HG03159 (cell line): ENCODE measurements at regions not wholly inside any gene's neighbourhood (a gene's known extent, or its start where the extent isn't known, plus 50 kb on each side); places are given as distances from the start of the nearest gene placed in this dataset.
"Not testable (repeated sequence)": the region's sequence is repeated elsewhere in the genome, so short reads cannot be mapped to it uniquely, and the experiment has no call there.

Source experiments
- ATAC-seq: cut with Tn5 transposase; IDR thresholded peaks from one replicate; pipeline ENCODE4 v1.9.1; 2021; ENCODE audit warnings: mild to moderate bottlenecking, moderate library complexity; ENCODE audit not compliant: unreplicated experiment

- ATAC-seq = no peak
Measured at GRCh38 chr10:31123946-31124345, 92.3 kb upstream of the ZNF438 start.

GRCh38 chr10:31124852-31125251 is 93.2 kb upstream of the ZNF438 start:
- no peak for ATAC-seq

GRCh38 chr10:31125789-31126188 is 94.1 kb upstream of the ZNF438 start:
- no peak for ATAC-seq

GRCh38 chr10:31126593-31126992 is 94.9 kb upstream of the ZNF438 start:
- no peak for ATAC-seq

GRCh38 chr10:31128536-31128935 is 96.9 kb upstream of the ZNF438 start:
- no peak for ATAC-seq

GRCh38 chr10:31129271-31129670 is 97.6 kb upstream of the ZNF438 start:
- ATAC-seq = no peak

- ATAC-seq = no peak
Measured at GRCh38 chr10:31129880-31130405, 98.3 kb upstream of the ZNF438 start.

- ATAC-seq = no peak
Measured at GRCh38 chr10:31130406-31130805, 98.7 kb upstream of the ZNF438 start.

- ATAC-seq = no peak
Measured at GRCh38 chr10:31131251-31131650, 99.6 kb upstream of the ZNF438 start.

GRCh38 chr10:31132681-31133244 is 101.1 kb upstream of the ZNF438 start:
- no peak for ATAC-seq

GRCh38 chr10:31133251-31133791 is 101.7 kb upstream of the ZNF438 start:
- no peak for ATAC-seq

GRCh38 chr10:31133792-31134310 is 102.2 kb upstream of the ZNF438 start:
- ATAC-seq = peak; percentile 59

- peak; percentile 42 for ATAC-seq
Measured at GRCh38 chr10:31134311-31134952, 102.8 kb upstream of the ZNF438 start.

- no peak for ATAC-seq
Measured at GRCh38 chr10:31135171-31135570, 103.5 kb upstream of the ZNF438 start.

GRCh38 chr10:31135791-31136190 is 104.1 kb upstream of the ZNF438 start:
- ATAC-seq = not testable (repeated sequence)

- ATAC-seq = no peak
Measured at GRCh38 chr10:31136386-31136785, 104.7 kb upstream of the ZNF438 start.

GRCh38 chr10:31136930-31137885 is 105.5 kb upstream of the ZNF438 start:
- ATAC-seq = no peak

- no peak for ATAC-seq
Measured at GRCh38 chr10:31138026-31138553, 106.4 kb upstream of the ZNF438 start.

GRCh38 chr10:31139497-31139896 is 107.8 kb upstream of the ZNF438 start:
- ATAC-seq = no peak

- ATAC-seq = no peak
Measured at GRCh38 chr10:31140716-31141115, 109.1 kb upstream of the ZNF438 start.

- ATAC-seq = no peak
Measured at GRCh38 chr10:31142026-31142425, 110.4 kb upstream of the ZNF438 start.
